CD1c-positive myeloid dendritic cell (primary cell): ENCODE measurements at regions not wholly inside any gene's neighbourhood (a gene's known extent, or its start where the extent isn't known, plus 50 kb on each side); places are given as distances from the start of the nearest gene placed in this dataset.
"Not testable (repeated sequence)": the region's sequence is repeated elsewhere in the genome, so short reads cannot be mapped to it uniquely, and the experiment has no call there.

Experiments
- DNase-seq: peaks from one replicate; pipeline ENCODE4 v3.0.0-alpha.2; 2016; ENCODE audit errors: extremely low spot score

GRCh38 chr15:54749461-54749860, 447.3 kb downstream of the RSL24D1 start:
- DNase-seq, result not testable (repeated sequence)

- no peak for DNase-seq
Observed at GRCh38 chr15:54722342-54722986, 474.3 kb downstream of the RSL24D1 start.

- DNase-seq, result no peak
Observed at GRCh38 chr15:54719325-54719724, 477.4 kb downstream of the RSL24D1 start.

GRCh38 chr15:54707805-54708752, 488.7 kb downstream of the RSL24D1 start:
- DNase-seq, result no peak

GRCh38 chr15:54687628-54688027, 509.1 kb downstream of the RSL24D1 start:
- DNase-seq, result no peak
